Rectal smooth muscle tissue (tissue), 1 donor: ENCODE measurements at regions not wholly inside any gene's neighbourhood (a gene's known extent, or its start where the extent isn't known, plus 50 kb on each side); places are given as distances from the start of the nearest gene placed in this dataset.
A peak's percentile ranks its signal among the peaks of the same experiment; 100 is the strongest.
"Not testable (repeated sequence)": the region's sequence is repeated elsewhere in the genome, so short reads cannot be mapped to it uniquely, and the experiment has no call there.

Experiments used
- H3K27ac ChIP-seq: one replicate; pipeline ENCODE4 v1.7.0; 2013; ENCODE audit warnings: low read depth, low read length, inconsistent platforms
- H3K27me3 ChIP-seq: one replicate; pipeline ENCODE4 v1.7.0; 2013; ENCODE audit warnings: low read length; ENCODE audit not compliant: control insufficient read depth, insufficient read depth
- H3K36me3 ChIP-seq: one replicate; pipeline ENCODE4 v1.7.0; 2013; ENCODE audit warnings: low read length; ENCODE audit not compliant: control insufficient read depth, insufficient read depth
- H3K4me1 ChIP-seq: one replicate; pipeline ENCODE4 v1.7.0; 2013; ENCODE audit warnings: low read length; ENCODE audit not compliant: control insufficient read depth, insufficient read depth
- H3K4me3 ChIP-seq: one replicate; pipeline ENCODE4 v1.7.0; 2013; ENCODE audit warnings: low read length
- H3K9ac ChIP-seq: one replicate; pipeline ENCODE4 v1.7.0; 2013; ENCODE audit warnings: low read length

GRCh38 chr11:19615341-19616183, 97.1 kb upstream of the NAV2 start:
- H3K27me3 ChIP-seq, result no peaks in the 10 kb centered on the region
- peaks cover 12% of the 10 kb centered on the region for H3K4me1 ChIP-seq
- H3K4me3 ChIP-seq, result no peak overlapping the region
- H3K27ac ChIP-seq, result peak overlapping the region; percentile 89
- H3K9ac ChIP-seq, result no peak overlapping the region
- H3K36me3 ChIP-seq, result no peaks in the 10 kb centered on the region

GRCh38 chr11:19614370-19614940, 98.2 kb upstream of the NAV2 start:
- Histone ChIP-seq H3K4me3 (no peak overlapping the region), H3K27me3 (no peaks in the 10 kb centered on the region), H3K36me3 (no peaks in the 10 kb centered on the region), H3K4me1 (peaks cover 12% of the 10 kb centered on the region), H3K9ac (no peak overlapping the region), H3K27ac (no peak overlapping the region)

GRCh38 chr11:19612025-19612424, 100.6 kb upstream of the NAV2 start:
- H3K4me1 ChIP-seq, result peaks cover 12% of the 10 kb centered on the region
- not testable (repeated sequence) for H3K27ac ChIP-seq, H3K27me3 ChIP-seq, H3K36me3 ChIP-seq, H3K4me3 ChIP-seq, H3K9ac ChIP-seq

- Histone ChIP-seq H3K9ac (no peak overlapping the region), H3K27me3 (no peaks in the 10 kb centered on the region), H3K36me3 (no peaks in the 10 kb centered on the region), H3K4me3 (no peak overlapping the region), H3K27ac (no peak overlapping the region), H3K4me1 (peaks cover 10% of the 10 kb centered on the region)
Observed at GRCh38 chr11:19607656-19608360, 104.8 kb upstream of the NAV2 start.

GRCh38 chr11:19606856-19607655, 105.6 kb upstream of the NAV2 start:
- Histone ChIP-seq H3K4me1 (peaks cover 10% of the 10 kb centered on the region), H3K9ac (no peak overlapping the region), H3K36me3 (no peaks in the 10 kb centered on the region), H3K27me3 (no peaks in the 10 kb centered on the region), H3K27ac (no peak overlapping the region), H3K4me3 (no peak overlapping the region)

GRCh38 chr11:19605520-19606371, 106.9 kb upstream of the NAV2 start:
- Histone ChIP-seq H3K9ac (no peak overlapping the region), H3K4me3 (no peak overlapping the region), H3K4me1 (peaks cover 10% of the 10 kb centered on the region), H3K36me3 (no peaks in the 10 kb centered on the region), H3K27me3 (no peaks in the 10 kb centered on the region), H3K27ac (peak overlapping the region; percentile 62)

- H3K27me3 ChIP-seq, result no peaks in the 10 kb centered on the region
- H3K36me3 ChIP-seq, result no peaks in the 10 kb centered on the region
- no peak overlapping the region for H3K9ac ChIP-seq
- H3K27ac ChIP-seq, result no peak overlapping the region
- peaks cover 10% of the 10 kb centered on the region for H3K4me1 ChIP-seq
- H3K4me3 ChIP-seq, result no peak overlapping the region
Observed at GRCh38 chr11:19604679-19605375, 107.8 kb upstream of the NAV2 start.

- Histone ChIP-seq H3K27me3 (no peaks in the 10 kb centered on the region), H3K9ac (no peak overlapping the region), H3K27ac (no peak overlapping the region), H3K4me1 (peaks cover 10% of the 10 kb centered on the region), H3K4me3 (no peak overlapping the region), H3K36me3 (no peaks in the 10 kb centered on the region)
Observed at GRCh38 chr11:19603771-19604170, 108.9 kb upstream of the NAV2 start.

- no peak overlapping the region for H3K4me3 ChIP-seq
- H3K36me3 ChIP-seq, result no peaks in the 10 kb centered on the region
- H3K9ac ChIP-seq, result no peak overlapping the region
- no peaks in the 10 kb centered on the region for H3K27me3 ChIP-seq
- no peak overlapping the region for H3K27ac ChIP-seq
- peaks cover 10% of the 10 kb centered on the region for H3K4me1 ChIP-seq
Observed at GRCh38 chr11:19602891-19603290, 109.7 kb upstream of the NAV2 start.

- no peaks in the 10 kb centered on the region for H3K27me3 ChIP-seq
- no peak overlapping the region for H3K4me3 ChIP-seq
- H3K27ac ChIP-seq, result no peak overlapping the region
- peaks cover 10% of the 10 kb centered on the region for H3K4me1 ChIP-seq
- no peak overlapping the region for H3K9ac ChIP-seq
- no peaks in the 10 kb centered on the region for H3K36me3 ChIP-seq
Observed at GRCh38 chr11:19602406-19602805, 110.2 kb upstream of the NAV2 start.

GRCh38 chr11:19601235-19601634, 111.4 kb upstream of the NAV2 start:
- Histone ChIP-seq H3K36me3 (no peaks in the 10 kb centered on the region), H3K9ac (no peak overlapping the region), H3K4me3 (no peak overlapping the region), H3K27me3 (no peaks in the 10 kb centered on the region), H3K27ac (no peak overlapping the region), H3K4me1 (peaks cover 15% of the 10 kb centered on the region)
